ENCODE measurements at regions not wholly inside any gene's neighbourhood (a gene's known extent, or its start where the extent isn't known, plus 50 kb on each side); places are given as distances from the start of the nearest gene placed in this dataset.

DNA sequence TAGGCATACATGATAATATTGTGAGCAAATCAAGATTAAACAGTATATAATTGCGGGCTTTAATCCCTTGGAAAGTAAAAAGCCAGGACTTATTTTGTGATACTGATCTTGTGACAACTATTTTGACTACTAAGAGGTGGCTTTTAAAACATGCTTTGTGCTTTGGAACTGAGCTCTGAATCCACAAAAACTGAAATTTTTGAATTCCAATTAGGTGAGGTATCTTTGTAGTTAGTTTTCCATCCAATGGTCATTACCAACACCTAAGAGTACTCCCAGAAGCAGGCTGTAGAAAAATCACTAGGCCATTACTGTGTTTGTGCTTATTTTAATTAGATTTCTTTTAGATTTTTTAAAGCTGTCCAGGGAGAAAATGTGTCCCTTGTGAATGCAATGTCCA lies 559.5 kb upstream of the WWC1 start:
- no peak overlapping the region for H3K27ac ChIP-seq
- no peaks in the 10 kb centered on the region for H3K9me2 ChIP-seq (replicated peaks; ENCODE audit: insufficient read depth)
- H3K4me2 ChIP-seq: no peak overlapping the region
- no peaks in the 10 kb centered on the region for H4K20me1 ChIP-seq (ENCODE audit: insufficient read depth, poor library complexity, severe bottlenecking)
- TF ChIP-seq, protein P1, sequence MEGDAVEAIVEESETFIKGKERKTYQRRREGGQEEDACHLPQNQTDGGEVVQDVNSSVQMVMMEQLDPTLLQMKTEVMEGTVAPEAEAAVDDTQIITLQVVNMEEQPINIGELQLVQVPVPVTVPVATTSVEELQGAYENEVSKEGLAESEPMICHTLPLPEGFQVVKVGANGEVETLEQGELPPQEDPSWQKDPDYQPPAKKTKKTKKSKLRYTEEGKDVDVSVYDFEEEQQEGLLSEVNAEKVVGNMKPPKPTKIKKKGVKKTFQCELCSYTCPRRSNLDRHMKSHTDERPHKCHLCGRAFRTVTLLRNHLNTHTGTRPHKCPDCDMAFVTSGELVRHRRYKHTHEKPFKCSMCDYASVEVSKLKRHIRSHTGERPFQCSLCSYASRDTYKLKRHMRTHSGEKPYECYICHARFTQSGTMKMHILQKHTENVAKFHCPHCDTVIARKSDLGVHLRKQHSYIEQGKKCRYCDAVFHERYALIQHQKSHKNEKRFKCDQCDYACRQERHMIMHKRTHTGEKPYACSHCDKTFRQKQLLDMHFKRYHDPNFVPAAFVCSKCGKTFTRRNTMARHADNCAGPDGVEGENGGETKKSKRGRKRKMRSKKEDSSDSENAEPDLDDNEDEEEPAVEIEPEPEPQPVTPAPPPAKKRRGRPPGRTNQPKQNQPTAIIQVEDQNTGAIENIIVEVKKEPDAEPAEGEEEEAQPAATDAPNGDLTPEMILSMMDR (IDR thresholded peaks at IDR 0.05; ENCODE audit: poor library complexity): no peak
- TF ChIP-seq EZH2phosphoT487 (IDR thresholded peaks at IDR 0.05; ENCODE audit: low read depth, severe bottlenecking, unreplicated experiment) (no peak), EZH2 (IDR thresholded peaks at IDR 0.05; ENCODE audit: borderline replicate concordance) (no peak)
- no peaks in the 10 kb centered on the region for H3K79me2 ChIP-seq
- WGBS (ENCODE audit: low lambda C conversion rate, missing lambda C conversion rate): 90% methylated on average over 1 of the region's 1 CpG
- H3K9me3 ChIP-seq (ENCODE audit: low read depth): no peaks in the 10 kb centered on the region
- no peaks in the 10 kb centered on the region for H3K36me3 ChIP-seq (replicated peaks; ENCODE audit: insufficient read depth, low read depth)
- no peak for DNase-seq (ENCODE audit: low spot score)
- no peak overlapping the region for H2AFZ ChIP-seq
- no peaks in the 10 kb centered on the region for H3K27me3 ChIP-seq
- H3K4me3 ChIP-seq: no peak overlapping the region
- H3K4me1 ChIP-seq (ENCODE audit: insufficient read depth): no peaks in the 10 kb centered on the region

DNA sequence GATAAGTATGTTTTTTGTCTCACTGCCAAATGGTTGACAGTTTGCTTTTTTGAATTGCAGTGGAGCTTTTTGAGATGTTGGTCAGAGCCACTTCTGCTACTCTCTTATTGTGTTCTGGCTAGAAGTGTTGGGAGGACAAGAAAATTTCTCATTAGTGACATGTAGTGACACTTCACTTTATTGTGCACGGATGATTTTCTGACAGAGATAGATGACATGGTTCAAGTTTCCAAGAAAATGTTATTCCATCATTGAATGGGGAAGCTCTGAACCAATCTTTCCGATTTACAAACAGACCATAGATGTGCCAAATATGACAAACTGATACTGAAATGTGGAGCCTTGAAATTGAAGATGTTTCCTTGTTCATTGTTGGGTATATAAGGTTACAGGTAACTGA lies 558.9 kb upstream of the WWC1 start:
- H3K4me1 ChIP-seq (ENCODE audit: insufficient read depth): no peaks in the 10 kb centered on the region
- H4K20me1 ChIP-seq (ENCODE audit: insufficient read depth, poor library complexity, severe bottlenecking): no peaks in the 10 kb centered on the region

DNA sequence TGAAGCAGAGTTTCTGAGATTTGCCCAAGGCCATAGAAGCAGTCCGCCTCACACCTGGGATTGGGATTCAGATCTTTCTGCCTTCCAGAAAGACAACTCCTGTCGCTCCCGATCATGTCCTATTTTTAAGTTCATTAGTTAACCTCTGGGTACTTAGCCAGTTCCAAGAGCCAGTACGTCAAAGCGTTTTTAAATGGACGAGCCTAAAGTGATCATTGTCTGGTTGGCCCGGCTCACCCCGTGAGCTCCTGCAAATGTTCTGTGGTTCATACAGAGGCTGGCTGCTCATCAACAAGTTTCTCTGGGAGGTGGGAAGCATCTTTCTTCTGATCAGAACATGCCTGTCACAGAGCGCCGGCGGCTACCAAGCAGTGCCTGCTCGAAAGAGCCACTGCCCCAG lies 554.5 kb upstream of the WWC1 start:
- no peaks in the 10 kb centered on the region for H3K36me3 ChIP-seq (replicated peaks; ENCODE audit: insufficient read depth, low read depth)
- H3K4me2 ChIP-seq: no peak overlapping the region
- no peaks in the 10 kb centered on the region for H3K9me3 ChIP-seq (ENCODE audit: low read depth)
- DNase-seq (ENCODE audit: low spot score): no peak
- H3K9me2 ChIP-seq (replicated peaks; ENCODE audit: insufficient read depth): no peaks in the 10 kb centered on the region
- H2AFZ ChIP-seq: no peak overlapping the region
- H3K4me3 ChIP-seq: no peak overlapping the region
- H3K27me3 ChIP-seq: no peaks in the 10 kb centered on the region
- H4K20me1 ChIP-seq (ENCODE audit: insufficient read depth, poor library complexity, severe bottlenecking): no peaks in the 10 kb centered on the region
- H3K4me1 ChIP-seq (ENCODE audit: insufficient read depth): no peaks in the 10 kb centered on the region
- no peak overlapping the region for H3K27ac ChIP-seq
- 88% methylated on average over 12 of the region's 12 CpGs for WGBS (ENCODE audit: low lambda C conversion rate, missing lambda C conversion rate)
- H3K79me2 ChIP-seq: no peaks in the 10 kb centered on the region
- TF ChIP-seq EZH2phosphoT487 (IDR thresholded peaks at IDR 0.05; ENCODE audit: low read depth, severe bottlenecking, unreplicated experiment): no peak
- TF ChIP-seq EZH2 (IDR thresholded peaks at IDR 0.05; ENCODE audit: borderline replicate concordance): no peak
- TF ChIP-seq, protein P1 (IDR thresholded peaks at IDR 0.05; ENCODE audit: poor library complexity): no peak

More for the DNA sequence above, 558.9 kb upstream of the WWC1 start:
- Histone ChIP-seq H3K9me3 (ENCODE audit: low read depth) (no peaks in the 10 kb centered on the region), H3K36me3 (replicated peaks; ENCODE audit: insufficient read depth, low read depth) (no peaks in the 10 kb centered on the region), H3K4me3 (no peak overlapping the region), H3K79me2 (no peaks in the 10 kb centered on the region), H3K4me2 (no peak overlapping the region), H2AFZ (no peak overlapping the region), H3K9me2 (replicated peaks; ENCODE audit: insufficient read depth) (no peaks in the 10 kb centered on the region), H3K27ac (no peak overlapping the region), H3K27me3 (no peaks in the 10 kb centered on the region)
- DNase-seq (ENCODE audit: low spot score): no peak
- WGBS (ENCODE audit: low lambda C conversion rate, missing lambda C conversion rate): 94% methylated on average over 2 of the region's 2 CpGs
- TF ChIP-seq, protein P1 (IDR thresholded peaks at IDR 0.05; ENCODE audit: poor library complexity): no peak
- TF ChIP-seq EZH2phosphoT487 (IDR thresholded peaks at IDR 0.05; ENCODE audit: low read depth, severe bottlenecking, unreplicated experiment) (no peak), EZH2 (IDR thresholded peaks at IDR 0.05; ENCODE audit: borderline replicate concordance) (no peak)

All from hepatocyte (in vitro differentiated cells).